Tibial artery (tissue), 4 donors: ENCODE measurements at regions not wholly inside any gene's neighbourhood (a gene's known extent, or its start where the extent isn't known, plus 50 kb on each side); places are given as distances from the start of the nearest gene placed in this dataset.

Experiments
- DNase-seq, 2 donors: peaks; one replicate each; pipeline ENCODE4 v3.0.0-alpha.2; 2019
- H3K27ac ChIP-seq, 2 donors: fragments of 200-600 bp; sonication (generic) in 1 of 2; 1 replicate in 1 of 2; 2 replicates in 1 of 2; pipeline ENCODE4 v1.5.1; 2018 to 2019; ENCODE audit warnings: mild to moderate bottlenecking in 1 of 2
- H3K27me3 ChIP-seq, 2 donors: fragments of 200-600 bp; sonication (generic) in 1 of 2; one replicate each; pipeline versions ENCODE4 v1.5.1 to v1.6.0; 2016 to 2019
- H3K36me3 ChIP-seq, 3 donors: fragments of 200-600 bp; sonication (generic) in 2 of 3; one replicate each; pipeline ENCODE4 v1.5.1; 2016 to 2019; ENCODE audit warnings: mild to moderate bottlenecking in 2 of 3
- H3K4me1 ChIP-seq, 4 donors: fragments of 200-600 bp; sonication (generic) in 2 of 4; 1 replicate in 3 of 4; 2 replicates in 1 of 4; pipeline ENCODE4 v1.5.1; 2016 to 2019
- H3K4me3 ChIP-seq, 2 donors: fragments of 200-600 bp; sonication (generic) in 1 of 2; 1 replicate in 1 of 2; 2 replicates in 1 of 2; pipeline ENCODE4 v1.5.1; 2018 to 2019; ENCODE audit warnings: mild to moderate bottlenecking in 2 of 2
- H3K9me3 ChIP-seq, 3 donors: fragments of 200-600 bp; sonication (generic) in 1 of 3; one replicate each; pipeline ENCODE4 v1.5.1; 2016 to 2019
- intact Hi-C: fragments of 100-400 bp; cut with DNase I; formaldehyde crosslinking; loops from one replicate; pipeline ENCODE4 v1.15.0; 2023; ENCODE audit warnings: low total_unique reads
- TF ChIP-seq, protein P1 (sequence below), 2 experiments: fragments of 200-600 bp in 1 of 2; fragments of 450-650 bp in 1 of 2; IDR thresholded peaks; one replicate each; pipeline ENCODE4 v1.5.1; 2017 to 2019; ENCODE audit warnings: antibody characterized with exemption in 2 of 2, mild to moderate bottlenecking in 1 of 2, moderate library complexity in 1 of 2

DNA sequence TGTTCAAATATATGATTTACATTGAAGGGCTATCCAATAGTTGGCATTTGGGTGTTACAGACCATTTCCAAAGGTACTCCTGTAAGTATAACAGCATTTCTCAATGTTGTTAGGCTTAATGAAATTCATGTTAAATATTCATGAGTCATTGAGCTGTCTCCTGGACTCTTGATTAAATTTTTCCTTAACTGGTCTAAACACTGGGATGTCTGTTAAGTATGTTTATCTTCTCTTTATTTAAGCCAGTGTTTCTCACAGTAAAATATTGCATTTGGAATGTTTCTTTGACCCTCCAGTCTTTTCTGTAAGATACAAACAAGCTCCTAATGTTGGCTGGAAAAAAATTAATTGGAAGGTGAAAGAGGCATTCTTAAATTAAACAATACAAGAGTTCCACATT, 402.5 kb upstream of the HTR2A start:
- Histone ChIP-seq H3K4me1 (peaks cover 0 to 3% (median 0%) of the 10 kb centered on the region in 4 donors), H3K27ac (no peak overlapping the region), H3K4me3 (no peak overlapping the region), H3K27me3 (no peaks in the 10 kb centered on the region), H3K9me3 (no peaks in the 10 kb centered on the region), H3K36me3 (no peaks in the 10 kb centered on the region)
- intact Hi-C loops: no loop called here
- no peak for DNase-seq
- TF ChIP-seq, protein P1, sequence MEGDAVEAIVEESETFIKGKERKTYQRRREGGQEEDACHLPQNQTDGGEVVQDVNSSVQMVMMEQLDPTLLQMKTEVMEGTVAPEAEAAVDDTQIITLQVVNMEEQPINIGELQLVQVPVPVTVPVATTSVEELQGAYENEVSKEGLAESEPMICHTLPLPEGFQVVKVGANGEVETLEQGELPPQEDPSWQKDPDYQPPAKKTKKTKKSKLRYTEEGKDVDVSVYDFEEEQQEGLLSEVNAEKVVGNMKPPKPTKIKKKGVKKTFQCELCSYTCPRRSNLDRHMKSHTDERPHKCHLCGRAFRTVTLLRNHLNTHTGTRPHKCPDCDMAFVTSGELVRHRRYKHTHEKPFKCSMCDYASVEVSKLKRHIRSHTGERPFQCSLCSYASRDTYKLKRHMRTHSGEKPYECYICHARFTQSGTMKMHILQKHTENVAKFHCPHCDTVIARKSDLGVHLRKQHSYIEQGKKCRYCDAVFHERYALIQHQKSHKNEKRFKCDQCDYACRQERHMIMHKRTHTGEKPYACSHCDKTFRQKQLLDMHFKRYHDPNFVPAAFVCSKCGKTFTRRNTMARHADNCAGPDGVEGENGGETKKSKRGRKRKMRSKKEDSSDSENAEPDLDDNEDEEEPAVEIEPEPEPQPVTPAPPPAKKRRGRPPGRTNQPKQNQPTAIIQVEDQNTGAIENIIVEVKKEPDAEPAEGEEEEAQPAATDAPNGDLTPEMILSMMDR (IDR thresholded peaks at IDR 0.05): no peak

DNA sequence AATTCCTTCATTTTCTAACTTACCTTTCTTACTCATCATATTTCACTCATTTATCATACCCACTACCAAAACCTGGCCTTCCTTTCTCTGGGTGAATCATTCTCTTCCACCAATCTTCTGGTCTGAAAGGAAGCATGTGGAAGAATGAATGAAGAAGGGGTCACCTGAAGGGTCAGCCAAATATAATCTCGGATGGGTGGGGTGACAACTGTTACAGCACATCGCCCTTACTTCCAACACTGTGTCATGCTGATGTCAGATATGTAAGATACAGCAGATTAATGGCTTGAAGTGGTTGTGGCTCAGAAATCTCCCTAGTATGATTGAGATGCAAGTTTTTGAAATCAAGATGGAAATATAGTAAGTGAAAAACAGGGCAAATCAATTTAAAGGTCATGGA, 401.7 kb upstream of the HTR2A start:
- DNase-seq: no peak
- Histone ChIP-seq H3K36me3 (no peaks in the 10 kb centered on the region), H3K27me3 (no peaks in the 10 kb centered on the region), H3K4me3 (no peak overlapping the region), H3K9me3 (no peaks in the 10 kb centered on the region), H3K4me1 (peaks cover 0 to 3% (median 0%) of the 10 kb centered on the region in 4 donors), H3K27ac (no peak overlapping the region)
- intact Hi-C loops: no loop called here
- TF ChIP-seq, protein P1 (IDR thresholded peaks at IDR 0.05): no peak

DNA sequence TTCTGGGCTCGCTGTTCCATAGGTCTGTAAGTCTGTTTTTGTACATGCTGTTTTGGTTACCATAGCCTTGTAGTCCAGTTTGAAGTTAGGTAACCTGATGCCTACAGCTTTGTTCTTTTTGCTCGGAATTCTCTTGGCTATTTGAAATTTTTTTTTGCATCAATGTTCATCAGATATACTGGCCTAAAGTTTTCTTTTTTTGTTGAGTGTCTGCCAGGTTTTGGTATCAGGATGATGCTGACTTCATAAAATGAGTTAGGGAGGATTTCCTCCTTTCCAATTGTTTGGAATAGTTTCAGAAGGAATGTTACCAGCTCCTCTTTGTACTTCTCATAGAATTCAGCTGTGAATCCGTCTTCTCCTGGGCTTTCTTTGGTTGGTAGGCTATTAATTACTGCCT, 397.8 kb upstream of the HTR2A start:
- Histone ChIP-seq H3K27me3 (no peaks in the 10 kb centered on the region), H3K27ac (no peak overlapping the region), H3K4me3 (no peak overlapping the region), H3K9me3 (no peaks in the 10 kb centered on the region), H3K4me1 (peaks cover 0 to 3% (median 0%) of the 10 kb centered on the region in 4 donors), H3K36me3 (no peaks in the 10 kb centered on the region)
- intact Hi-C loops: no loop called here
- TF ChIP-seq, protein P1 (IDR thresholded peaks at IDR 0.05): no peak
- DNase-seq: no peak

DNA sequence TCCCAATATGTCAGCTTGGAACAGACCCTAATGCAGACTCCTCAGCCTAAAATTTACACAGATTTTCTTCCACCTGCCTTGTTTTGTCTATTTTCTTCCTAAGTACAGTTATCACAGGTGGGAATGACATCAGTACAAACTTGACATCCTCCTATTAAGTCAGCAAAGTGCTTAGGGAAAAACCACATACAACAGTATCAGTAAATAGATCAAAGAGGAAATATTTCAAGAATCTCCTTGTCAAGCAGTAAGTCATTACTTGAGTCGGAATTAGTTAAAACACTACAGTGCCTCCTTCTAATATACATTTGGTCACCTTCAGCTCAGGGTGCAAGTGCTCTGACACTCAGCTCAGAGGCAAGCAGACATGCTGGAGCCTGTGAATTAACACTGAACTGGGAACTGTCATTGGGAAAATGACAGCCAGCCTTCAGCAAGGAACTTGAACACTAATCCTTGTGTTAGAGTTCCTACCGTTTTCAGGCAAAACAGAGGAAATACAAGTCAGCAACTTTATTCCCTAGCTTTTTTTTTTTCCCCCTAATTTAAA, 394.3 kb upstream of the HTR2A start:
- Histone ChIP-seq H3K27me3 (no peaks in the 10 kb centered on the region), H3K4me3 (no peak overlapping the region), H3K4me1 (no peaks in the 10 kb centered on the region), H3K27ac (no peak overlapping the region), H3K9me3 (no peaks in the 10 kb centered on the region), H3K36me3 (no peaks in the 10 kb centered on the region)
- TF ChIP-seq, protein P1 (IDR thresholded peaks at IDR 0.05): no peak
- intact Hi-C loops: no loop called here
- no peak for DNase-seq

DNA sequence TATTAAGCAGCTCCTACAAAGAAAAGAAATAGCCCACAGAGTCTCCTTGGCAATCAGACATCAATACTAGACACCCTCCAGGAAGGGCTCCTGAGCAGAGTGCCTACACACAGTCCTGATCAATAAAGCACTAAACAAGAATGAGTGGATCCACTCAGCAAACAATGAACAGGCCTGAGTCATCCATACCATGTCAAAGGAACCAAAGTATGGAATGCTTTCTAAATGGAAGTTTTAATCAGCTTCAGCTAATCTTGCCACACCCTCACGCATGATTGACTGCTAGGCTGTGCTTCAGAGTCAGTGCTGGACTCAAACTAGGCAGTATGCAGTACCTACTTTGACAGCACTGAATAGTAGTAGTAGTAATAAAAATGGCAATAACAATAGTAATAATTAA, 392.7 kb upstream of the HTR2A start:
- Histone ChIP-seq H3K4me3 (no peak overlapping the region), H3K9me3 (no peaks in the 10 kb centered on the region), H3K27me3 (no peaks in the 10 kb centered on the region), H3K4me1 (no peaks in the 10 kb centered on the region), H3K36me3 (no peaks in the 10 kb centered on the region), H3K27ac (no peak overlapping the region)
- intact Hi-C loops: no loop called here
- TF ChIP-seq, protein P1 (IDR thresholded peaks at IDR 0.05): no peak
- DNase-seq: no peak

DNA sequence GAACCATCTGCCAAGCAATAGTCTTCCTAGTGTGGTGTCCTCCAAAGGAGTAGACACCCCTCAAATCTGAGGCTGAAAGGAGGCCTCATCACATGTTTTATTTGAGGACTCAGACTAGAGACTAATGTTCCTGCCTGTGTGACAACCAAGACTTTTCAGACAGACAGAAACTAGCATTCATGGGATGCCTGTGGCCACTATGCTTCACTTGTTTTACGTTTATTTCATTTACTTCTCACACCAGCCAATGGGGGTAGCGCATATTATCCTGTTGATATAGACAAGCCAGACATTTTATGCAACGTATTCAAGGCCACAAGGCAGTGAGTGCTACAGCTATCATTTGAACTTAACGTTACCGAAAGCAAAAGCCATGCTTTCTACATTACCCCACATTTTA, 391.7 kb upstream of the HTR2A start:
- no peak for DNase-seq
- no peaks in the 10 kb centered on the region for H3K27me3 ChIP-seq
- H3K9me3 ChIP-seq: no peaks in the 10 kb centered on the region
- TF ChIP-seq, protein P1 (IDR thresholded peaks at IDR 0.05): no peak
- H3K27ac ChIP-seq: no peak overlapping the region
- no peaks in the 10 kb centered on the region for H3K4me1 ChIP-seq
- no peak overlapping the region for H3K4me3 ChIP-seq
- no peaks in the 10 kb centered on the region for H3K36me3 ChIP-seq
- intact Hi-C loops: no loop called here
